ENCODE measurements at regions not wholly inside any gene's neighbourhood (a gene's known extent, or its start where the extent isn't known, plus 50 kb on each side); places are given as distances from the start of the nearest gene placed in this dataset.

DNA sequence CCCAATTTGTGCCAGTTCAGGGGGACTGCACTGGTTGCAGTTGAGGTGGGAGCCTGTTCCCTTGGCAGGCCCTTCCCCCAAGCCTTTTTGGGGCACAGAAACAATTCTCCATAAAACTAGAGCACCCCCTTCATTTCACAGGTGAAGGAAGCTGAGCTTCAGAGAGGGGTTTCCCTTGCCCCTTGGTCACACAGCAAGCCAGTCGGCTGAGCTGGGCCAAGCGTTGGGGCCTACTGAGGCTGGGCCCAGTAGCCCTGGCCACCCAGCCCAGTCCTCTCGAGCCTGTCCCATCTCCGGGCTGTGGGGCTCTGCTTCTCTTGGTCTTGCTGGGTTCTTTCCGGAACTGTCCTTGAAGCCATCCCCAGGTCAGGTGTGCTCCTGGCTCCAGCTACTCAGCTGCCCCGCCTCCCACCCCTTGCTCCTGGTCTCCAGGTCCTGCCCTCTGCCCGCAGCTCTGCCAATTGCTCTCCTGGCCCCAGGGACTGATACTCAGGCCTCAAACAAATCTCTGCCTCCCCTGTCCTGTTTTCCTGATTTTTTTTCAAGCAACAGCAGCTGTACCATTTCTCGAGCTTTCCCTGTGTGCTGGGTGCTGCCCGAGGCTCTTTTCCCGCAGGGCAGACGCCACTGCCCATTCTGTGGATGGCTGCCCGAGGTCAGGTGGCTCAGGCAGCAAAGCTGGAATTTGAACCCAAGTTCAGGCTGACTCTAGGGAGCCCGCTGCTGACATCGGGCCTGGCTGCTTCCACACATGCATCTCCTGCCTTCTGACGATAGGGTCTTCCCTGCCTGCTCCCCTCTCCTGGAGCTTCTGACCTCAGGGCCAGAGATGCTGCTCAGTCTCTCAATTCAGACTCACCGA, 87.4 kb upstream of the NKD1 start:
- H2BK15ac ChIP-seq (ENCODE audit: low read depth, low read length) = no peak overlapping the region

More for the DNA sequence above, 87.4 kb upstream of the NKD1 start:
- WGBS (ENCODE audit: extremely low coverage, insufficient read length, low lambda C conversion rate) = no CpG with 5 or more reads among the region's 16 CpGs
- Histone ChIP-seq H4K5ac (ENCODE audit: insufficient read length, low read depth, low read length) (no peak overlapping the region), H2BK12ac (ENCODE audit: insufficient read length, low read depth, low read length) (no peak overlapping the region), H3K56ac (ENCODE audit: insufficient read length, low read depth, low read length) (no peak overlapping the region), H3K23ac (ENCODE audit: insufficient read length, low read depth, low read length) (no peak overlapping the region), H4K91ac (ENCODE audit: insufficient read length, low read depth, low read length) (peak overlapping the region; percentile 58), H3K27me3 (ENCODE audit: insufficient read depth, low read length) (peaks cover 5% of the 10 kb centered on the region; the same call in 1 of the 2 replicates), H3K4me1 (ENCODE audit: insufficient read depth, low read length) (peaks cover 22% of the 10 kb centered on the region), H3K9ac (ENCODE audit: extremely low read depth, insufficient read length, low read length) (no peak overlapping the region), H2AFZ (ENCODE audit: low read length) (no peak overlapping the region), H2AK5ac (ENCODE audit: insufficient read length, low read length) (no peak overlapping the region), H3K79me2 (ENCODE audit: insufficient read depth, low read length) (no peaks in the 10 kb centered on the region), H2BK120ac (ENCODE audit: low read depth, low read length, poor library complexity, severe bottlenecking) (no peak overlapping the region), H2BK20ac (ENCODE audit: low read depth, low read length, poor library complexity, severe bottlenecking) (no peak overlapping the region), H3T11ph (ENCODE audit: low read length) (no peak overlapping the region), H3K9me3 (ENCODE audit: control insufficient read depth, low read depth, low read length) (no peaks in the 10 kb centered on the region), H3K27ac (ENCODE audit: insufficient read length, low read depth, low read length) (no peak overlapping the region), H2BK5ac (ENCODE audit: insufficient read length, low read length) (no peak overlapping the region), H4K8ac (replicated peaks; ENCODE audit: insufficient read length, low read depth, low read length) (no peak overlapping the region), H3K14ac (ENCODE audit: insufficient read depth, low read length) (peak overlapping the region; percentile 11; the same call in 1 of the 2 replicates), H3K4ac (ENCODE audit: low read depth, low read length) (no peak overlapping the region; the same call in 1 of the 2 replicates), H3K23me2 (ENCODE audit: insufficient read length, low read depth, low read length, poor library complexity, severe bottlenecking) (no peaks in the 10 kb centered on the region), H4K20me1 (ENCODE audit: control insufficient read depth, insufficient read depth, insufficient read length) (no peaks in the 10 kb centered on the region), H3K18ac (ENCODE audit: insufficient read length, low read depth, low read length) (no peak overlapping the region), H3K79me1 (ENCODE audit: insufficient read depth, low read depth, low read length, poor library complexity, severe bottlenecking) (no peaks in the 10 kb centered on the region), H3K4me2 (ENCODE audit: insufficient read depth, insufficient read length, low read length) (no peak overlapping the region)
- H3K27me3 Mint-ChIP-seq (ENCODE audit: low read depth) = peaks cover 60% of the 10 kb centered on the region
- H3K27ac Mint-ChIP-seq = peak overlapping the region in 1 of 3 experiments; percentile 66; a peak in 2 of 7 replicates
- no peak overlapping the region; a peak in 1 of 5 replicates for H3K4me3 Mint-ChIP-seq
- H3K4me1 Mint-ChIP-seq = peaks cover 55 to 68% of the 10 kb centered on the region in 2 experiments
- H3K9me3 Mint-ChIP-seq = no peaks in the 10 kb centered on the region; a peak in 2 of 5 replicates
- TF ChIP-seq, protein P1, sequence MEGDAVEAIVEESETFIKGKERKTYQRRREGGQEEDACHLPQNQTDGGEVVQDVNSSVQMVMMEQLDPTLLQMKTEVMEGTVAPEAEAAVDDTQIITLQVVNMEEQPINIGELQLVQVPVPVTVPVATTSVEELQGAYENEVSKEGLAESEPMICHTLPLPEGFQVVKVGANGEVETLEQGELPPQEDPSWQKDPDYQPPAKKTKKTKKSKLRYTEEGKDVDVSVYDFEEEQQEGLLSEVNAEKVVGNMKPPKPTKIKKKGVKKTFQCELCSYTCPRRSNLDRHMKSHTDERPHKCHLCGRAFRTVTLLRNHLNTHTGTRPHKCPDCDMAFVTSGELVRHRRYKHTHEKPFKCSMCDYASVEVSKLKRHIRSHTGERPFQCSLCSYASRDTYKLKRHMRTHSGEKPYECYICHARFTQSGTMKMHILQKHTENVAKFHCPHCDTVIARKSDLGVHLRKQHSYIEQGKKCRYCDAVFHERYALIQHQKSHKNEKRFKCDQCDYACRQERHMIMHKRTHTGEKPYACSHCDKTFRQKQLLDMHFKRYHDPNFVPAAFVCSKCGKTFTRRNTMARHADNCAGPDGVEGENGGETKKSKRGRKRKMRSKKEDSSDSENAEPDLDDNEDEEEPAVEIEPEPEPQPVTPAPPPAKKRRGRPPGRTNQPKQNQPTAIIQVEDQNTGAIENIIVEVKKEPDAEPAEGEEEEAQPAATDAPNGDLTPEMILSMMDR (conservative IDR thresholded peaks at IDR 0.05) = no peak
- DNase-seq = no peak
- no peaks in the 10 kb centered on the region; a peak in 1 of 7 replicates for H3K36me3 Mint-ChIP-seq (ENCODE audit: insufficient read depth in 1 of 3, low read depth in 3 of 3)

All from H9 (cell line).